Neutrophil (primary cell): ENCODE measurements at regions not wholly inside any gene's neighbourhood (a gene's known extent, or its start where the extent isn't known, plus 50 kb on each side); places are given as distances from the start of the nearest gene placed in this dataset.
"Not testable (repeated sequence)": the region's sequence is repeated elsewhere in the genome, so short reads cannot be mapped to it uniquely, and the experiment has no call there.

Experiments
- H3K27ac ChIP-seq: fragments of 200-600 bp; sonication (generic); 2 replicates; pipeline ENCODE4 v1.5.1; 2016; ENCODE audit warnings: mild to moderate bottlenecking, moderate library complexity
- H3K27me3 ChIP-seq: fragments of 200-600 bp; sonication (generic); 2 replicates; pipeline ENCODE4 v1.6.0; 2016; ENCODE audit warnings: mild to moderate bottlenecking
- H3K36me3 ChIP-seq: fragments of 200-600 bp; sonication (generic); 2 replicates; pipeline ENCODE4 v1.5.1; 2017
- H3K4me1 ChIP-seq, 2 experiments: fragments of 200-600 bp in 1 of 2; sonication (generic) in 1 of 2; 1 replicate in 1 of 2; 2 replicates in 1 of 2; pipeline versions ENCODE4 v1.5.1 to v1.6.1; 2013 to 2016; ENCODE audit warnings: low read depth in 1 of 2, low read length in 1 of 2, mild to moderate bottlenecking in 1 of 2, moderate library complexity in 1 of 2; ENCODE audit not compliant: control insufficient read depth in 1 of 2, insufficient read depth in 1 of 2
- H3K4me3 ChIP-seq, 2 experiments: fragments of 200-600 bp in 1 of 2; sonication (generic) in 1 of 2; 1 replicate in 1 of 2; 2 replicates in 1 of 2; pipeline ENCODE4 v1.5.1; 2013 to 2016; ENCODE audit warnings: low read depth in 1 of 2, low read length in 1 of 2, mild to moderate bottlenecking in 1 of 2, moderate library complexity in 1 of 2
- H3K9me3 ChIP-seq: fragments of 200-600 bp; sonication (generic); 2 replicates; pipeline ENCODE4 v1.5.1; 2016
- CTCF ChIP-seq: fragments of 200-600 bp; sonication (generic); IDR thresholded peaks from 2 replicates; pipeline ENCODE4 v1.5.1; 2016; ENCODE audit warnings: antibody characterized with exemption

- H3K9me3 ChIP-seq: no peaks in the 10 kb centered on the region
- no peak overlapping the region for H3K4me3 ChIP-seq
- peaks cover 66 to 76% of the 10 kb centered on the region in 2 experiments for H3K4me1 ChIP-seq
- no peak for TF ChIP-seq CTCF
- no peaks in the 10 kb centered on the region for H3K27me3 ChIP-seq
- H3K27ac ChIP-seq: peak overlapping the region; percentile 56
- H3K36me3 ChIP-seq: no peaks in the 10 kb centered on the region
Measured at GRCh38 chr20:53656293-53657202, 62.9 kb upstream of the ZNF217 start.

GRCh38 chr20:53655625-53656292 lies 62.1 kb upstream of the ZNF217 start:
- Histone ChIP-seq H3K36me3 (no peaks in the 10 kb centered on the region), H3K27ac (peak overlapping the region; percentile 78), H3K4me3 (peak overlapping the region; percentile 41 to 45), H3K27me3 (no peaks in the 10 kb centered on the region), H3K9me3 (no peaks in the 10 kb centered on the region), H3K4me1 (peaks cover 63 to 72% of the 10 kb centered on the region in 2 experiments)
- TF ChIP-seq CTCF: no peak

DNA sequence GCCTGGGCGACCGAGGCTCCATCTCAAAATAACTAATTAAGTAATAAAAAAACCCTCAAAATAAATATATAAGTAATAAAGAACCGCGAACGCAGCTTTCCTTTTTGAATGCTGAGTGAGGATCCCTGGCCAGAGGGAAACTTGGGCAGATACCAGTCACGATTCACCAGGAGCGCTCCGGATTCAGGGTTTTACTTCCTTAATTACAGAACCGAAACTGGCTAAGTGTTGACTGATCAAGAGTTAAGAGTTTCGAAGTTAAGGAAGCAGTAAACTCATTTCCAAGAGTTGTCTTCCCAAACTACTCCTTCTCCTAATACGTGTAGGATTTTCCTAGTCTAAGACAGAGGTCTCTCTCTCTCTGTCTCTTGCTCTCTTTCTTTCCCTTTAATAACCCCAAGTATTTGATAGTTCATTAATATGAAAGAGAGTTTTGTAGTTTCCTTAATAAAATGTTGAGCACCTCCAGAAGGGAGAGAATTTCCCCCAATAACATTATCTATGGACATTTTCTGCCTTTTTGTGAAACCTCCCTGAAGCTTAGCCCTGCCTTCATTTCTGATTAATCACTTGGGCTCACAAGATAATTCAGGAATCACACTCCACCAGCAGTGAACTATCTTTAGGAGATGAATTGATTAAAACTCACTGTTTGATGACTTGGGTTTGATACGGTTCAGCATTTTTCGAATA lies 61.4 kb upstream of the ZNF217 start:
- H3K4me3 ChIP-seq: peak overlapping the region; percentile 41 to 45
- H3K27ac ChIP-seq: peak overlapping the region; percentile 78
- H3K4me1 ChIP-seq: peaks cover 56 to 65% of the 10 kb centered on the region in 2 experiments
- H3K9me3 ChIP-seq: no peaks in the 10 kb centered on the region
- no peaks in the 10 kb centered on the region for H3K27me3 ChIP-seq
- TF ChIP-seq CTCF: no peak
- H3K36me3 ChIP-seq: no peaks in the 10 kb centered on the region

DNA sequence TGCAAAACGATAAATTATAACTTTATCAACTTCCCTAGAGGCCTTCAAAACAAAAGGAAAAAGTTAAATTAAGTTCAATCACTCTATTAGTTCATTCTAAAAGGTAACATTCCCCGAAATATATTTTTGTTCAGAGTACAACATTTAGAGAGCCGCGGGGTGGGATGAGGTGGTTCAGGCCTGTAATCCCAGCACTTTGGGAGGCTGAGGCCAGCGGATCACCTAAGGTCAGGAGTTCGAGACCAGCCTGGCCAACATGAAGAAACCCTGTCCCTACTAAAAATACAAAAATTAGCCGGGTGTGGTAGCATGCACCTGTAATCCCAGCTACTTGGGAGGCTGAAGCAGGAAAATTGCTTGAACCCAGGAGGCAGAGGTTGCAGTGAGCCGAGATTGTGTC lies 60.9 kb upstream of the ZNF217 start:
- H3K27ac ChIP-seq: peak overlapping the region; percentile 78
- not testable (repeated sequence) for H3K27me3 ChIP-seq, H3K9me3 ChIP-seq, H3K36me3 ChIP-seq
- peaks cover 52 to 64% of the 10 kb centered on the region in 2 experiments for H3K4me1 ChIP-seq
- peak overlapping the region; percentile 41 to 45 for H3K4me3 ChIP-seq

DNA sequence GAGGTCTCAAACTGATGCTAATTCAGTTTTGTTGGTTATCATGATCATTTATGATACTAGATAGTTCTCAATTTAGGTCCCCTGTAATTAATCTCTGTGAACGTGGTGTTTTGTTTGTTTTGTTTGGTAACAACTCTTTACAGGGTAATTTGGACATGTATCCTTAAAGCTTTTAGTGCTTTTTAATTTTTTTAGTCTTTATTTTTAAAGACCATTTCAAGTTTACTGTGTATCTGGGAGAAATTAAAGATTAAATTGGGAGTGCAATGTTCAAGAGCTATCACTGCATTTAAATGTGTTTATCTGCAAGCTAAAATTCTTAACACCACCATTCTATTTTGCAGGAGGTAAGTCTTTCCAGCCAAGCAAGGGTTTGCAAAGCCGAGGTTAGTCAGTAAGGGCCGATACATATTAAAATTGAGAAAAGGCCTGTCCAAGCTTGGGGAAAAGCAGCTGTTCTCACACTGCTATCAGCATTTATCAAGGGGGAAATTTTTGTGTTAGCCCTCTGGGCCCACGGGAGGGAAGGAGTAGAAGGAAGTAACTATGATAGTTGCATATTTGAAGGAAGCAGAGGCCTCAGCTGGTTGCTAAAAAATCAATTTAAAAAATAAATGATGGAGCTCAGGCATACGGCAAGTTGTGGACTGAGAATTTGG lies 59.3 kb upstream of the ZNF217 start:
- Histone ChIP-seq H3K4me1 (peaks cover 52 to 59% of the 10 kb centered on the region in 2 experiments), H3K27me3 (no peaks in the 10 kb centered on the region)

More for the DNA sequence above, 59.3 kb upstream of the ZNF217 start:
- peak overlapping the region in 1 of 2 experiments; percentile 1 for H3K4me3 ChIP-seq
- H3K27ac ChIP-seq: peak overlapping the region; percentile 79
- no peak for TF ChIP-seq CTCF
- H3K36me3 ChIP-seq: no peaks in the 10 kb centered on the region
- no peaks in the 10 kb centered on the region for H3K9me3 ChIP-seq
